NT2/D1 (cell line): ENCODE measurements at regions not wholly inside any gene's neighbourhood (a gene's known extent, or its start where the extent isn't known, plus 50 kb on each side); places are given as distances from the start of the nearest gene placed in this dataset.

ENCODE experiments used
- SUZ12 ChIP-seq: IDR thresholded peaks from 2 replicates; pipeline ENCODE4 v1.6.1; 2011; ENCODE audit not compliant: insufficient read length, insufficient read depth; ENCODE audit errors: extremely low read depth
- YY1 ChIP-seq: IDR thresholded peaks from 2 replicates; pipeline ENCODE4 v1.6.1; 2011; ENCODE audit not compliant: insufficient read length, insufficient read depth

DNA sequence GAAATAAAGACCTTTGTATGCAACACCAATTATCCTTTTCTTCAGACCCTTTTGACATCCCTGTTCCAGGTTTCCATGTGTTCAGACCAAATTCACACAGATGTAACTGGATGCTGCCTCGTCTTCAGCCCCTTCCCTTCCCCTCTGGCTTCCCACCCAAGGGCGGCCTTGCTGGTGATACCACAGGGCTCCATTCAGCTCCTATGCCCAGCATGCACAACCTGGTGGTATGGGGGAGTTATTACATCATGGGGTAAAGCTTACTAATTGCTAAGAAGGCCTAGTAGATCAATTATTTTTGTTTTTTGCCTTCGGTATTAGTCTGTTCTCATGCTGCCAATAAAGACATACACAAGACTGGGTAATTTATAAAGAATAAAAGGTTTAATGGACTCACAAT lies 317.0 kb upstream of the CXXC4 start:
- TF ChIP-seq SUZ12 (no peak), YY1 (no peak)
